ENCODE measurements at regions not wholly inside any gene's neighbourhood (a gene's known extent, or its start where the extent isn't known, plus 50 kb on each side); places are given as distances from the start of the nearest gene placed in this dataset.

DNA sequence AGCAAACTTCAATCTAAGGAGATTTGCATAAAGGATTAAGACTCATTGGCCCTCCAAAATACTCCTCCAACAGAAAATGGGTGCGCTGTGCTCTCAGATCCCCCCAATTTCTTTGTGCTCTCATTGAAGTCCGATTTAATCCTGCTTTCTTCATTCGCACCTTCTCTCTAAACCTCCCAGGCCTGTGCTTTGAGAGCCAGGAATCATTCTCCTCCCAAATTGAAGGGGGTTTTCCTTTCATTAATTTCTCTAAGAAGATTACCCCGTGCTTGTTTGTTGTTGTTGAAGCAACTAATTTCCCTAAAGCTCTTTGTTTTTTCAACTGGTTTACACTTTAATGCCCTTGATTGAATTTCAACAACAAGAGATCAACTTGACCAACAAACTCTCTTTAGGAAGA is 304.2 kb upstream of the IRX3 start:
- Histone ChIP-seq H3K4me3 (ENCODE audit: low read length) (no peak overlapping the region), H3K36me3 (ENCODE audit: insufficient read depth, low read length) (no peaks in the 10 kb centered on the region), H3K27me3 (ENCODE audit: control insufficient read depth in 1 of 2, insufficient read depth in 2 of 2, low read length in 2 of 2) (peaks cover 8 to 12% of the 10 kb centered on the region in 2 experiments), H3K27ac (ENCODE audit: low read depth in 1 of 2, low read length in 2 of 2) (no peak overlapping the region), H3K9me3 (ENCODE audit: control insufficient read depth in 1 of 2, insufficient read depth in 1 of 2, low read length in 2 of 2) (peaks cover 0 to 4% of the 10 kb centered on the region in 2 experiments), H3K4me1 (ENCODE audit: insufficient read depth, low read length) (no peaks in the 10 kb centered on the region)
- no peak overlapping the region for H3K27ac Mint-ChIP-seq
- ATAC-seq (ENCODE audit: poor library complexity) = no peak
- intact Hi-C loops (cut with DNase I, micrococcal nuclease) = no loop called here
- H3K9me3 Mint-ChIP-seq = no peaks in the 10 kb centered on the region
- no peak overlapping the region for H3K4me3 Mint-ChIP-seq
- ChIA-PET CTCF (no interaction called here), POLR2A (no interaction called here)
- no peaks in the 10 kb centered on the region for H3K36me3 Mint-ChIP-seq (ENCODE audit: low read depth)
- no peaks in the 10 kb centered on the region for H3K4me1 Mint-ChIP-seq (ENCODE audit: low read depth)
- TF ChIP-seq, protein P1, sequence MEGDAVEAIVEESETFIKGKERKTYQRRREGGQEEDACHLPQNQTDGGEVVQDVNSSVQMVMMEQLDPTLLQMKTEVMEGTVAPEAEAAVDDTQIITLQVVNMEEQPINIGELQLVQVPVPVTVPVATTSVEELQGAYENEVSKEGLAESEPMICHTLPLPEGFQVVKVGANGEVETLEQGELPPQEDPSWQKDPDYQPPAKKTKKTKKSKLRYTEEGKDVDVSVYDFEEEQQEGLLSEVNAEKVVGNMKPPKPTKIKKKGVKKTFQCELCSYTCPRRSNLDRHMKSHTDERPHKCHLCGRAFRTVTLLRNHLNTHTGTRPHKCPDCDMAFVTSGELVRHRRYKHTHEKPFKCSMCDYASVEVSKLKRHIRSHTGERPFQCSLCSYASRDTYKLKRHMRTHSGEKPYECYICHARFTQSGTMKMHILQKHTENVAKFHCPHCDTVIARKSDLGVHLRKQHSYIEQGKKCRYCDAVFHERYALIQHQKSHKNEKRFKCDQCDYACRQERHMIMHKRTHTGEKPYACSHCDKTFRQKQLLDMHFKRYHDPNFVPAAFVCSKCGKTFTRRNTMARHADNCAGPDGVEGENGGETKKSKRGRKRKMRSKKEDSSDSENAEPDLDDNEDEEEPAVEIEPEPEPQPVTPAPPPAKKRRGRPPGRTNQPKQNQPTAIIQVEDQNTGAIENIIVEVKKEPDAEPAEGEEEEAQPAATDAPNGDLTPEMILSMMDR (IDR thresholded peaks at IDR 0.05) = no peak
- peaks cover 38% of the 10 kb centered on the region for H3K27me3 Mint-ChIP-seq
- no peak for DNase-seq

DNA sequence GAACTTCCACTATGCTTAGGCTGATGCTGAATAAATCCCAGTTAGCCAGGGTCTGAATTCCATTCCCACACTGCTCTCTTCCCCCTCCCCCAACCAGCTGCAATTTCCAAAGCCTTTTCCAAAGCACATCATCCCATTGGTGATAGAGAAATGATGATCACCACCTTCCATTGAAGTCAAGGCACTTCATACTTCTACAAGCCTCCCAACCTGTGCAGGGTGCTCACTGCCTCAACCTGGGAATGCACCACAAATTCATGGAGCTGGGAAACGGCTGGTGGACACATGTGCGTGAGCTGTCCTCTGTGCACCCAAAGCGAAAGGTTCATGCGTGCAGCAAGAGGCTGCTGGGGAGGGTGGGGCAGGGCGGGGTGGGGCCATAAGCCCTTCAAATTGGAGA is 302.7 kb upstream of the IRX3 start:
- H3K27me3 ChIP-seq (ENCODE audit: control insufficient read depth in 1 of 2, insufficient read depth in 2 of 2, low read length in 2 of 2) = peaks cover under 1 to 5% of the 10 kb centered on the region in 2 experiments
- no peak overlapping the region for H3K27ac ChIP-seq (ENCODE audit: low read depth in 1 of 2, low read length in 2 of 2)
- no peaks in the 10 kb centered on the region for H3K36me3 Mint-ChIP-seq (ENCODE audit: low read depth)
- no peak overlapping the region for H3K4me3 ChIP-seq (ENCODE audit: low read length)
- no peaks in the 10 kb centered on the region for H3K4me1 ChIP-seq (ENCODE audit: insufficient read depth, low read length)
- POLR2A ChIA-PET = no interaction called here
- DNase-seq (no peak), ATAC-seq (ENCODE audit: poor library complexity) (no peak)
- TF ChIP-seq, protein P1 (IDR thresholded peaks at IDR 0.05) = no peak
- intact Hi-C loops (cut with DNase I, micrococcal nuclease) = no loop called here
- H3K36me3 ChIP-seq (ENCODE audit: insufficient read depth, low read length) = no peaks in the 10 kb centered on the region
- no peak overlapping the region for H3K4me3 Mint-ChIP-seq
- H3K9me3 ChIP-seq (ENCODE audit: control insufficient read depth in 1 of 2, insufficient read depth in 1 of 2, low read length in 2 of 2) = peaks cover 0 to 7% of the 10 kb centered on the region in 2 experiments
- H3K9me3 Mint-ChIP-seq = no peaks in the 10 kb centered on the region
- H3K27me3 Mint-ChIP-seq = peaks cover 34% of the 10 kb centered on the region
- CTCF ChIA-PET = no interaction called here
- no peak overlapping the region for H3K27ac Mint-ChIP-seq
- H3K4me1 Mint-ChIP-seq (ENCODE audit: low read depth) = no peaks in the 10 kb centered on the region

DNA sequence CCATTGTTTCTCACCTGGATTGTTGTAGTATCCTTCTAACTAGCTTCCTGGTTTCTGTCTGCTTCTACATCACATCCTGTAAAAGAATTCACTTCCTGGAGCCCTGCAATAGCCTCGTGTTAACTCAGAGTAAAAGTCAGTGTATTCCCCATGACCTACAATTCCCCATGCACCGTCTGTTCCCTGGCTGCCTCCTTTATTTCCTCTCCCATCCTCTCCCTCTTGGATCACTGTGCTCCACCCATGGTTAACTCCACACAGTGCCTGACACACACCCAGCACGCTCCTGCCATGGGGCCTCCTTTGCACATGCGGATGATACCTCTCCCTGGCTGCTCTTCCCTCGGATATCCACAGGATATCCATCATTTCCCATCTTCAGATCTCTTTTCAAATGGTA is 301.4 kb upstream of the IRX3 start:
- TF ChIP-seq, protein P1 (IDR thresholded peaks at IDR 0.05) = no peak
- H3K9me3 Mint-ChIP-seq = no peaks in the 10 kb centered on the region
- H3K36me3 ChIP-seq (ENCODE audit: insufficient read depth, low read length) = no peaks in the 10 kb centered on the region
- no peak overlapping the region for H3K4me3 Mint-ChIP-seq
- peaks cover 33% of the 10 kb centered on the region for H3K27me3 Mint-ChIP-seq
- no peaks in the 10 kb centered on the region for H3K4me1 ChIP-seq (ENCODE audit: insufficient read depth, low read length)
- H3K27ac ChIP-seq (ENCODE audit: low read depth in 1 of 2, low read length in 2 of 2) = no peak overlapping the region
- DNase-seq = no peak
- peaks cover 0 to 5% of the 10 kb centered on the region in 2 experiments for H3K27me3 ChIP-seq (ENCODE audit: control insufficient read depth in 1 of 2, insufficient read depth in 2 of 2, low read length in 2 of 2)
- no peaks in the 10 kb centered on the region for H3K4me1 Mint-ChIP-seq (ENCODE audit: low read depth)
- ATAC-seq (ENCODE audit: poor library complexity) = no peak
- no peak overlapping the region for H3K4me3 ChIP-seq (ENCODE audit: low read length)
- ChIA-PET CTCF (no interaction called here), POLR2A (no interaction called here)
- no peaks in the 10 kb centered on the region for H3K36me3 Mint-ChIP-seq (ENCODE audit: low read depth)
- no peak overlapping the region for H3K27ac Mint-ChIP-seq
- intact Hi-C loops (cut with DNase I, micrococcal nuclease) = no loop called here
- H3K9me3 ChIP-seq (ENCODE audit: control insufficient read depth in 1 of 2, insufficient read depth in 1 of 2, low read length in 2 of 2) = peaks cover 0 to 7% of the 10 kb centered on the region in 2 experiments

All from CD4-positive, alpha-beta T cell (primary cell).